ENCODE measurements at regions not wholly inside any gene's neighbourhood (a gene's known extent, or its start where the extent isn't known, plus 50 kb on each side); places are given as distances from the start of the nearest gene placed in this dataset.

- TF ChIP-seq MAFK (IDR thresholded peaks at IDR 0.05; ENCODE audit: partially characterized antibody): no peak
- no peak for TF ChIP-seq CTCF (IDR thresholded peaks at IDR 0.05)
Observed at GRCh38 chr18:22513721-22514481, 96.2 kb upstream of the CTAGE1 start.
